Activated CD4-positive, alpha-beta T cell treated with anti-CD3 and anti-CD28 coated beads, Interleukin-2, amount 50 U/mL, for 48 hours (primary cell): ENCODE measurements at regions not wholly inside any gene's neighbourhood (a gene's known extent, or its start where the extent isn't known, plus 50 kb on each side); places are given as distances from the start of the nearest gene placed in this dataset.
"Not testable (repeated sequence)": the region's sequence is repeated elsewhere in the genome, so short reads cannot be mapped to it uniquely, and the experiment has no call there.

Source experiments
- DNase-seq, 2 experiments: peaks; one replicate each; pipeline ENCODE4 v3.0.0-alpha.2; 2020

- no peak for DNase-seq
Measured at GRCh38 chr18:47669815-47670214, 260.6 kb downstream of the SMAD2 start.

GRCh38 chr18:47658498-47658897 is 272.0 kb downstream of the SMAD2 start:
- DNase-seq = no peak

- no peak for DNase-seq
Measured at GRCh38 chr18:47654988-47655387, 275.5 kb downstream of the SMAD2 start.

GRCh38 chr18:47644896-47645295 is 285.6 kb downstream of the SMAD2 start:
- DNase-seq = no peak

- DNase-seq = not testable (repeated sequence)
Measured at GRCh38 chr18:47637551-47637950, 292.9 kb downstream of the SMAD2 start.

GRCh38 chr18:47635416-47635815 is 295.0 kb downstream of the SMAD2 start:
- DNase-seq = no peak

- no peak for DNase-seq
Measured at GRCh38 chr18:47632970-47633635, 297.4 kb downstream of the SMAD2 start.

GRCh38 chr18:47628893-47629292 is 301.6 kb downstream of the SMAD2 start:
- no peak for DNase-seq

GRCh38 chr18:47628240-47628781 is 302.1 kb downstream of the SMAD2 start:
- DNase-seq = no peak

- DNase-seq = no peak
Measured at GRCh38 chr18:47627030-47627429, 303.4 kb downstream of the SMAD2 start.

GRCh38 chr18:47619771-47620448 is 310.5 kb downstream of the SMAD2 start:
- DNase-seq = no peak

- DNase-seq = no peak
Measured at GRCh38 chr18:47618758-47619157, 311.7 kb downstream of the SMAD2 start.

GRCh38 chr18:47615043-47615442 is 315.4 kb downstream of the SMAD2 start:
- no peak for DNase-seq

- DNase-seq = no peak
Measured at GRCh38 chr18:47613929-47614328, 316.5 kb downstream of the SMAD2 start.

- no peak for DNase-seq
Measured at GRCh38 chr18:47611649-47612048, 318.8 kb downstream of the SMAD2 start.

GRCh38 chr18:47606526-47606925 is 323.9 kb downstream of the SMAD2 start:
- DNase-seq = no peak

- DNase-seq = no peak
Measured at GRCh38 chr18:47605093-47605492, 325.4 kb downstream of the SMAD2 start.

- DNase-seq = no peak
Measured at GRCh38 chr18:47604021-47604420, 326.4 kb downstream of the SMAD2 start.

- no peak for DNase-seq
Measured at GRCh38 chr18:47603158-47603557, 327.3 kb downstream of the SMAD2 start.

GRCh38 chr18:47602273-47602897 is 328.1 kb downstream of the SMAD2 start:
- DNase-seq = no peak

GRCh38 chr18:47601581-47602272 is 328.7 kb downstream of the SMAD2 start:
- DNase-seq = no peak

GRCh38 chr18:47595831-47596501 is 334.5 kb downstream of the SMAD2 start:
- DNase-seq = peak; percentile 14 to 24

GRCh38 chr18:47594621-47595086 is 335.8 kb downstream of the SMAD2 start:
- no peak for DNase-seq
